NT2/D1 (cell line): ENCODE measurements at regions not wholly inside any gene's neighbourhood (a gene's known extent, or its start where the extent isn't known, plus 50 kb on each side); places are given as distances from the start of the nearest gene placed in this dataset.

Experiments
- SUZ12 ChIP-seq: IDR thresholded peaks from 2 replicates; pipeline ENCODE4 v1.6.1; 2011; ENCODE audit not compliant: insufficient read length, insufficient read depth; ENCODE audit errors: extremely low read depth
- ZNF274 ChIP-seq: IDR thresholded peaks from 2 replicates; pipeline ENCODE4 v1.6.1; 2011; ENCODE audit warnings: mild to moderate bottlenecking, low read depth, low read length

GRCh38 chr1:114208714-114209113 lies 55.0 kb upstream of the SYT6 start:
- TF ChIP-seq ZNF274 (no peak), SUZ12 (no peak)
